ENCODE measurements at regions not wholly inside any gene's neighbourhood (a gene's known extent, or its start where the extent isn't known, plus 50 kb on each side); places are given as distances from the start of the nearest gene placed in this dataset.

GRCh38 chrX:147573266-147573665 is 338.5 kb upstream of the FMR1 start:
- Histone ChIP-seq H3K9ac (ENCODE audit: insufficient read depth, low read length, poor library complexity, severe bottlenecking) (no peak overlapping the region), H3K27ac (ENCODE audit: low read depth in 1 of 2, low read length in 2 of 2) (no peak overlapping the region), H3K36me3 (replicated peaks in 1 of 2; ENCODE audit: control insufficient read depth in 1 of 2, insufficient read depth in 2 of 2, low read length in 2 of 2) (no peaks in the 10 kb centered on the region), H2AFZ (ENCODE audit: insufficient read depth, low read depth, low read length, poor library complexity, severe bottlenecking) (no peak overlapping the region), H3K4me3 (replicated peaks in 1 of 3; ENCODE audit: low read depth in 2 of 3, low read length in 3 of 3) (no peak overlapping the region), H3K4me2 (replicated peaks; ENCODE audit: extremely low read depth, low read length, poor library complexity, severe bottlenecking) (no peak overlapping the region), H3K27me3 (ENCODE audit: control insufficient read depth in 2 of 2, insufficient read depth in 2 of 2, low read length in 2 of 2) (no peaks in the 10 kb centered on the region), H3K79me2 (ENCODE audit: insufficient read depth, low read length) (no peaks in the 10 kb centered on the region), H4K20me1 (ENCODE audit: insufficient read depth, low read length) (no peaks in the 10 kb centered on the region), H3K4me1 (ENCODE audit: control insufficient read depth in 1 of 2, insufficient read depth in 2 of 2, low read length in 2 of 2) (no peaks in the 10 kb centered on the region), H3K9me3 (replicated peaks in 1 of 2; ENCODE audit: control insufficient read depth in 1 of 2, insufficient read depth in 1 of 2, low read length in 2 of 2) (no peaks in the 10 kb centered on the region)
- intact Hi-C loops (cut with micrococcal nuclease) = no loop called here
- Mint-ChIP-seq H3K27me3 (ENCODE audit: low read depth in 3 of 3) (peaks cover 0 to 1% (median 0%) of the 10 kb centered on the region in 3 donors), H3K27ac (no peak overlapping the region), H3K36me3 (no peaks in the 10 kb centered on the region), H3K4me1 (no peaks in the 10 kb centered on the region), H3K4me3 (no peak overlapping the region), H3K9me3 (peaks cover 0 to 1% (median 0%) of the 10 kb centered on the region in 7 donors)
- 60% methylated on average over 2 of the region's 4 CpGs for WGBS (ENCODE audit: insufficient coverage)
- DNase-seq = no peak
- TF ChIP-seq CTCF (IDR thresholded peaks at IDR 0.05) = no peak

GRCh38 chrX:147602176-147602696 is 309.5 kb upstream of the FMR1 start:
- DNase-seq = no peak
- H4K20me1 ChIP-seq (ENCODE audit: insufficient read depth, low read length) = no peaks in the 10 kb centered on the region
- no peak overlapping the region for H2AFZ ChIP-seq (ENCODE audit: insufficient read depth, low read depth, low read length, poor library complexity, severe bottlenecking)
- no peaks in the 10 kb centered on the region for H3K4me1 ChIP-seq (ENCODE audit: control insufficient read depth in 1 of 2, insufficient read depth in 2 of 2, low read length in 2 of 2)
- H3K4me2 ChIP-seq (replicated peaks; ENCODE audit: extremely low read depth, low read length, poor library complexity, severe bottlenecking) = no peak overlapping the region
- intact Hi-C loops (cut with micrococcal nuclease) = no loop called here
- TF ChIP-seq CTCF (IDR thresholded peaks at IDR 0.05) = no peak
- no peak overlapping the region for H3K4me3 ChIP-seq (replicated peaks in 1 of 3; ENCODE audit: low read depth in 2 of 3, low read length in 3 of 3)
- no peaks in the 10 kb centered on the region for H3K36me3 ChIP-seq (replicated peaks in 1 of 2; ENCODE audit: control insufficient read depth in 1 of 2, insufficient read depth in 2 of 2, low read length in 2 of 2)
- H3K27ac Mint-ChIP-seq = no peak overlapping the region
- H3K9me3 Mint-ChIP-seq = peaks cover 0 to 3% (median 0%) of the 10 kb centered on the region in 7 donors
- H3K27me3 ChIP-seq (ENCODE audit: control insufficient read depth in 2 of 2, insufficient read depth in 2 of 2, low read length in 2 of 2) = no peaks in the 10 kb centered on the region
- H3K9me3 ChIP-seq (replicated peaks in 1 of 2; ENCODE audit: control insufficient read depth in 1 of 2, insufficient read depth in 1 of 2, low read length in 2 of 2) = no peaks in the 10 kb centered on the region
- H3K27ac ChIP-seq (ENCODE audit: low read depth in 1 of 2, low read length in 2 of 2) = no peak overlapping the region
- peaks cover 0 to 2% (median 0%) of the 10 kb centered on the region in 3 donors for H3K27me3 Mint-ChIP-seq (ENCODE audit: low read depth in 3 of 3)
- no peaks in the 10 kb centered on the region for H3K36me3 Mint-ChIP-seq
- H3K4me1 Mint-ChIP-seq = no peaks in the 10 kb centered on the region
- no peak overlapping the region for H3K9ac ChIP-seq (ENCODE audit: insufficient read depth, low read length, poor library complexity, severe bottlenecking)
- WGBS (ENCODE audit: insufficient coverage) = 33% methylated on average over 1 of the region's 3 CpGs
- H3K4me3 Mint-ChIP-seq = no peak overlapping the region
- no peaks in the 10 kb centered on the region for H3K79me2 ChIP-seq (ENCODE audit: insufficient read depth, low read length)

Data from CD14-positive monocyte (primary cell).